ENCODE measurements at regions not wholly inside any gene's neighbourhood (a gene's known extent, or its start where the extent isn't known, plus 50 kb on each side); places are given as distances from the start of the nearest gene placed in this dataset.

GRCh38 chr11:22432291-22433093 is 94.3 kb downstream of the SLC17A6 start:
- TF ChIP-seq, protein P1, sequence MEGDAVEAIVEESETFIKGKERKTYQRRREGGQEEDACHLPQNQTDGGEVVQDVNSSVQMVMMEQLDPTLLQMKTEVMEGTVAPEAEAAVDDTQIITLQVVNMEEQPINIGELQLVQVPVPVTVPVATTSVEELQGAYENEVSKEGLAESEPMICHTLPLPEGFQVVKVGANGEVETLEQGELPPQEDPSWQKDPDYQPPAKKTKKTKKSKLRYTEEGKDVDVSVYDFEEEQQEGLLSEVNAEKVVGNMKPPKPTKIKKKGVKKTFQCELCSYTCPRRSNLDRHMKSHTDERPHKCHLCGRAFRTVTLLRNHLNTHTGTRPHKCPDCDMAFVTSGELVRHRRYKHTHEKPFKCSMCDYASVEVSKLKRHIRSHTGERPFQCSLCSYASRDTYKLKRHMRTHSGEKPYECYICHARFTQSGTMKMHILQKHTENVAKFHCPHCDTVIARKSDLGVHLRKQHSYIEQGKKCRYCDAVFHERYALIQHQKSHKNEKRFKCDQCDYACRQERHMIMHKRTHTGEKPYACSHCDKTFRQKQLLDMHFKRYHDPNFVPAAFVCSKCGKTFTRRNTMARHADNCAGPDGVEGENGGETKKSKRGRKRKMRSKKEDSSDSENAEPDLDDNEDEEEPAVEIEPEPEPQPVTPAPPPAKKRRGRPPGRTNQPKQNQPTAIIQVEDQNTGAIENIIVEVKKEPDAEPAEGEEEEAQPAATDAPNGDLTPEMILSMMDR (IDR thresholded peaks at IDR 0.05; ENCODE audit: low read length): no peak
- TF ChIP-seq EZH2phosphoT487 (IDR thresholded peaks at IDR 0.05; ENCODE audit: low read length): no peak
